Smooth muscle cell (in vitro differentiated cells): ENCODE measurements at regions not wholly inside any gene's neighbourhood (a gene's known extent, or its start where the extent isn't known, plus 50 kb on each side); places are given as distances from the start of the nearest gene placed in this dataset.

Source experiments
- DNase-seq: peaks from one replicate; lab custom pipeline; 2025; ENCODE audit not compliant: unreplicated experiment; lab: John Stamatoyannopoulos, UW
- H2AFZ ChIP-seq: fragments of 200-600 bp; sonication (generic); 2 replicates; pipeline ENCODE4 v1.6.0; 2016; ENCODE audit warnings: antibody characterized with exemption, low read depth, mild to moderate bottlenecking
- H3F3A ChIP-seq: fragments of 200-600 bp; sonication (generic); 2 replicates; pipeline ENCODE4 v1.6.0; 2017; ENCODE audit warnings: antibody characterized with exemption, low read depth
- H3K27ac ChIP-seq: fragments of 200-600 bp; sonication (generic); 2 replicates; pipeline ENCODE4 v1.5.1; 2016; ENCODE audit warnings: low read depth, mild to moderate bottlenecking
- H3K27me3 ChIP-seq: fragments of 200-600 bp; sonication (generic); 2 replicates; pipeline ENCODE4 v1.6.1; 2016; ENCODE audit warnings: low read depth, mild to moderate bottlenecking
- H3K36me3 ChIP-seq: fragments of 200-600 bp; sonication (generic); 2 replicates; pipeline ENCODE4 v1.5.1; 2016; ENCODE audit warnings: low read depth
- H3K4me1 ChIP-seq: fragments of 200-600 bp; sonication (generic); 2 replicates; pipeline ENCODE4 v1.5.1; 2016; ENCODE audit warnings: low read depth
- H3K4me2 ChIP-seq: fragments of 200-600 bp; sonication (generic); 2 replicates; pipeline ENCODE4 v1.6.0; 2016; ENCODE audit warnings: mild to moderate bottlenecking
- H3K4me3 ChIP-seq: fragments of 200-600 bp; sonication (generic); 2 replicates; pipeline ENCODE4 v1.5.1; 2016; ENCODE audit warnings: mild to moderate bottlenecking
- H3K79me2 ChIP-seq: fragments of 200-600 bp; sonication (generic); 2 replicates; pipeline ENCODE4 v1.6.0; 2016; ENCODE audit warnings: low read depth, mild to moderate bottlenecking
- H3K9ac ChIP-seq: fragments of 200-600 bp; sonication (generic); 2 replicates; pipeline ENCODE4 v1.6.0; 2016; ENCODE audit warnings: low read depth
- H3K9me3 ChIP-seq: fragments of 200-600 bp; sonication (generic); replicated peaks from 2 replicates; pipeline ENCODE4 v1.5.1; 2016; ENCODE audit warnings: low read depth
- H4K20me1 ChIP-seq: fragments of 200-600 bp; sonication (generic); 2 replicates; pipeline ENCODE4 v1.6.0; 2016; ENCODE audit warnings: low read depth
- WGBS: methylation state at CpG from one replicate; pipeline ENCODE4 v1.1.7; 2016; ENCODE audit warnings: low lambda C conversion rate; 5-methylcytosine and 5-hydroxymethylcytosine counted together
- TF ChIP-seq, protein P1 (sequence below): fragments of 200-600 bp; sonication (generic); IDR thresholded peaks from 2 replicates; pipeline ENCODE4 v1.5.1; 2017; ENCODE audit warnings: borderline replicate concordance, mild to moderate bottlenecking, antibody characterized with exemption; ENCODE audit not compliant: insufficient read depth, poor library complexity, severe bottlenecking

DNA sequence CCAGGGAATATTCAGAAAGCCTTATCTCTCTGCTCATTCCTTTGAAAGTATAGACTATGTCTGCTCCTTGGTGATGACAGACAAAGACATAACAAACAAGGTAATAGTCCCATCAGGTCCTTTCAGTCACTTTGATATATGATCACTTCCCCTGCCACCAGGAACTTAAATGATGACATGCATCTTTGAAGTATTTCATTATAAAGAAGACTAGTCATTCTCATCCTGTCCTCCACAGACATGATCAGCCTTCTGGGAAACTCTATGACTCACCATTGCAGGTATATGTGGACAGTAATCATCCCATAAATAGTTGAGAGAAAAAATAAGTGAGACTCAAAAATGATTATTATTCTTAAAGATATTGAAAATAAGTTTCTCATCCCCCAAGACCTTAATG, 117.5 kb upstream of the VCX2 start:
- Histone ChIP-seq H3K36me3 (no peaks in the 10 kb centered on the region), H3K4me2 (peak overlapping the region; percentile 43), H3K27me3 (no peaks in the 10 kb centered on the region), H3K9me3 (peaks cover 5% of the 10 kb centered on the region), H3K4me3 (no peak overlapping the region), H3K79me2 (no peaks in the 10 kb centered on the region), H3K27ac (peak overlapping the region; percentile 52), H2AFZ (no peak overlapping the region), H4K20me1 (no peaks in the 10 kb centered on the region), H3K9ac (no peak overlapping the region), H3F3A (no peaks in the 10 kb centered on the region), H3K4me1 (no peaks in the 10 kb centered on the region)
- DNase-seq: no peak
- TF ChIP-seq, protein P1, sequence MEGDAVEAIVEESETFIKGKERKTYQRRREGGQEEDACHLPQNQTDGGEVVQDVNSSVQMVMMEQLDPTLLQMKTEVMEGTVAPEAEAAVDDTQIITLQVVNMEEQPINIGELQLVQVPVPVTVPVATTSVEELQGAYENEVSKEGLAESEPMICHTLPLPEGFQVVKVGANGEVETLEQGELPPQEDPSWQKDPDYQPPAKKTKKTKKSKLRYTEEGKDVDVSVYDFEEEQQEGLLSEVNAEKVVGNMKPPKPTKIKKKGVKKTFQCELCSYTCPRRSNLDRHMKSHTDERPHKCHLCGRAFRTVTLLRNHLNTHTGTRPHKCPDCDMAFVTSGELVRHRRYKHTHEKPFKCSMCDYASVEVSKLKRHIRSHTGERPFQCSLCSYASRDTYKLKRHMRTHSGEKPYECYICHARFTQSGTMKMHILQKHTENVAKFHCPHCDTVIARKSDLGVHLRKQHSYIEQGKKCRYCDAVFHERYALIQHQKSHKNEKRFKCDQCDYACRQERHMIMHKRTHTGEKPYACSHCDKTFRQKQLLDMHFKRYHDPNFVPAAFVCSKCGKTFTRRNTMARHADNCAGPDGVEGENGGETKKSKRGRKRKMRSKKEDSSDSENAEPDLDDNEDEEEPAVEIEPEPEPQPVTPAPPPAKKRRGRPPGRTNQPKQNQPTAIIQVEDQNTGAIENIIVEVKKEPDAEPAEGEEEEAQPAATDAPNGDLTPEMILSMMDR: no peak

DNA sequence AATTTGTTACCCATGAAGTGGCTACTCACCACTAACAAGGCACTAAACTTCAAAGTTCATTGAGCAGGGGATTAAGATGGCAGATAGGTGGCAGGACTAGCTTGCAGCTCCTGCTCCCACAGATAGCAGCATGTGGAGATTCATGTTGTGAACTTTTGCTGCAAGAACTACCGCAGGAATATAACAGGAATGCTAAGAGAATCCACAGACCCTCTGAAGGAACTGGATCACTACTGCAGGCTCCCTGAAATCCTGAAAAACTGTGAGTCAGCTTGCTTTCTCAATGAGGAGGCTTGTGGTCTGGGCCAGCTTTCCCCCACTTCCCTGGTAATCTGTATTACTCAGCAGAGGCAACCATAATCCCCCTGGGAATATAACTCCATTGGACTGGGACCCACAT, 118.5 kb upstream of the VCX2 start:
- Histone ChIP-seq H3K4me3 (no peak overlapping the region), H3K4me2 (peak overlapping the region; percentile 43), H3K4me1 (no peaks in the 10 kb centered on the region), H3K9ac (no peak overlapping the region), H2AFZ (no peak overlapping the region), H3K9me3 (peaks cover 8% of the 10 kb centered on the region), H3K27me3 (no peaks in the 10 kb centered on the region), H4K20me1 (no peaks in the 10 kb centered on the region), H3F3A (no peaks in the 10 kb centered on the region), H3K79me2 (no peaks in the 10 kb centered on the region), H3K27ac (peak overlapping the region; percentile 52), H3K36me3 (no peaks in the 10 kb centered on the region)
- TF ChIP-seq, protein P1: no peak
- WGBS: 38% methylated on average over 1 of the region's 1 CpG
- no peak for DNase-seq

DNA sequence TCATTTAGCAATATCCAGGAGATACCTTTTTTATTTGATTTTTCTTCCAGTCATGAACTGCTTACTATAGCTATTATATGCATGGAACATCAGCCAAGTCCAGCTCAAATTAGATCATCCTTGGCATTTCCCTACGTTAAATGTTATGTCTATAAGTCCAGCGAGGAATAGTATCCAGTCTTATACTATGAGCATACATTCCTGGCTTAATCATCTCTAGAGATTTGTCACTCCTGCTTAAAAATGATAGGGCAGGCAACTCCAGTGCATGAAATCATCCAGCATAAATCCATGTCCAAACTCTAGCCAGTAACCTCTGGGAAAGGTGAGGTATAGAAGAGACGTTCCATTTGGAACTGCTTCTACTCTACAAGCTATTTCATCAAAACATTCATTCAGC, 126.7 kb upstream of the VCX2 start:
- WGBS: 66% methylated on average over 3 of the region's 3 CpGs
- H3K4me1 ChIP-seq: no peaks in the 10 kb centered on the region
- no peak overlapping the region for H3K4me2 ChIP-seq
- H3K36me3 ChIP-seq: no peaks in the 10 kb centered on the region
- TF ChIP-seq, protein P1: no peak
- H3K27ac ChIP-seq: no peak overlapping the region
- H2AFZ ChIP-seq: no peak overlapping the region
- no peaks in the 10 kb centered on the region for H3K27me3 ChIP-seq
- no peaks in the 10 kb centered on the region for H4K20me1 ChIP-seq
- no peak overlapping the region for H3K9ac ChIP-seq
- DNase-seq: no peak
- H3K9me3 ChIP-seq: peaks cover 5% of the 10 kb centered on the region
- no peaks in the 10 kb centered on the region for H3K79me2 ChIP-seq
- H3F3A ChIP-seq: no peaks in the 10 kb centered on the region
- no peak overlapping the region for H3K4me3 ChIP-seq

DNA sequence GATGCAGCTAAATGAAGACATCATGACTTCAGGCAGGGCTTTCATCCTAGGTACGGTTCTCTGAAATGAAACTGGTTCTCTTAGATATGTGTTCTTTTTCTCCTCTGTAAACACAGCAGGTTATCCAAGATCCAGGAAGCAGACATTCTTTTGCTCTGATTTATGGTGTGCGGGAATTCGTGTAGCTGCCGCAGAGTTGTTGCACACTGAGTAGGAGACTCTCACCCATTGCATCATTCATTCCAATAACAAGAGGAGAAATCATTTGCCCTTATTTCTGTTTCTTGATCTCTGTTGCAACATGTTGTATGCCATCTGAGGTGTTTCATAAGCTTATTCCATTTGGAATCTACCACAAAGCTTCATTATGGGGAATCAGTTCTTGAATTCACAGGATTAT, 133.6 kb upstream of the VCX2 start:
- TF ChIP-seq, protein P1: no peak
- Histone ChIP-seq H3K27ac (peak overlapping the region; percentile 42), H3K79me2 (no peaks in the 10 kb centered on the region), H3F3A (no peaks in the 10 kb centered on the region), H4K20me1 (no peaks in the 10 kb centered on the region), H3K9me3 (no peaks in the 10 kb centered on the region), H3K4me1 (no peaks in the 10 kb centered on the region), H3K9ac (no peak overlapping the region), H3K36me3 (no peaks in the 10 kb centered on the region), H3K4me3 (no peak overlapping the region), H3K4me2 (no peak overlapping the region), H3K27me3 (no peaks in the 10 kb centered on the region), H2AFZ (no peak overlapping the region)
- WGBS: 71% methylated on average over 4 of the region's 4 CpGs
- DNase-seq: no peak
